Mucosa of descending colon (tissue), 3 donors: ENCODE measurements at regions not wholly inside any gene's neighbourhood (a gene's known extent, or its start where the extent isn't known, plus 50 kb on each side); places are given as distances from the start of the nearest gene placed in this dataset.
"Not testable (repeated sequence)": the region's sequence is repeated elsewhere in the genome, so short reads cannot be mapped to it uniquely, and the experiment has no call there.

Source experiments
- ATAC-seq: fragments of 200-7000 bp; cut with Tn5 transposase; one replicate; pipeline ENCODE4 v1.9.1; 2020; ENCODE audit warnings: mild to moderate bottlenecking, moderate library complexity
- DNase-seq, 3 donors: peaks; one replicate each; pipeline ENCODE4 v3.0.0-alpha.2; 2020
- H3K36me3 ChIP-seq: fragments of 200-600 bp; one replicate; pipeline ENCODE4 v1.8.0; 2021; ENCODE audit warnings: low read depth, mild to moderate bottlenecking
- H3K4me1 ChIP-seq: fragments of 200-600 bp; one replicate; pipeline ENCODE4 v1.8.0; 2021; ENCODE audit warnings: low read depth, mild to moderate bottlenecking
- H3K4me3 ChIP-seq: fragments of 200-600 bp; one replicate; pipeline ENCODE4 v1.8.0; 2021; ENCODE audit warnings: mild to moderate bottlenecking
- H3K9me3 ChIP-seq: fragments of 200-600 bp; one replicate; pipeline ENCODE4 v1.8.0; 2021; ENCODE audit warnings: mild to moderate bottlenecking
- intact Hi-C, 2 donors: fragments of 100-400 bp; cut with DNase I in 1 of 2; cut with micrococcal nuclease in 1 of 2; formaldehyde crosslinking; loops; one replicate each; pipeline versions ENCODE4 v1.11.0 to v1.11.1; 2022; cut with DNase I, micrococcal nuclease
- TF ChIP-seq, protein P1 (sequence below): fragments of 200-600 bp; IDR thresholded peaks from one replicate; pipeline ENCODE4 v1.8.0; 2022; ENCODE audit warnings: antibody characterized with exemption, mild to moderate bottlenecking
- donor health status: DM: no; HTN: no; CAD: no; lungs with moderate emphysema.
- donor health status: DM: no; HTN: no; CAD: no.
- donor health status: DM: no; HTN: yes; CAD: no.

DNA sequence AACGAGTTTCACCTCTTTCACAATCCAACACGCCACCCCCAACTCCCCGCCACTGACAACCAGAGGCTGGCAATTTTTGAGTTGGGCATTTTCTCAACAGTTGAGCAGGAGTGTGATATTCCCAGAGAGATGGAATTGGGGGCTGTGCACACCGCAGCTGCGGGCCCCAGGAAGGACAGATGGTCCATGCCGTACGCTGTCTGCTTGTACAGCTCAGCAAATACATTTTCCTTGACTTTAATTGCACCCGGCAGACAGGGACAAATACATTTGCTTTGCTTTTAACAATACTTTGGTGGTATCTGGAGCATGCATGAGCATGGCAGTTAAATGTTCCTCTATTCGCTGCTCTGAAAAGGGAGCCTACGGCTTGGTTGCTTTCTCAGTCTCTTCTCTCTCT lies 354.2 kb upstream of the DPP6 start:
- DNase-seq (no peak), ATAC-seq (no peak)
- Histone ChIP-seq H3K36me3 (no peaks in the 10 kb centered on the region), H3K9me3 (no peaks in the 10 kb centered on the region), H3K4me1 (no peaks in the 10 kb centered on the region), H3K4me3 (no peak overlapping the region)
- intact Hi-C loops = no loop called here
- TF ChIP-seq, protein P1, sequence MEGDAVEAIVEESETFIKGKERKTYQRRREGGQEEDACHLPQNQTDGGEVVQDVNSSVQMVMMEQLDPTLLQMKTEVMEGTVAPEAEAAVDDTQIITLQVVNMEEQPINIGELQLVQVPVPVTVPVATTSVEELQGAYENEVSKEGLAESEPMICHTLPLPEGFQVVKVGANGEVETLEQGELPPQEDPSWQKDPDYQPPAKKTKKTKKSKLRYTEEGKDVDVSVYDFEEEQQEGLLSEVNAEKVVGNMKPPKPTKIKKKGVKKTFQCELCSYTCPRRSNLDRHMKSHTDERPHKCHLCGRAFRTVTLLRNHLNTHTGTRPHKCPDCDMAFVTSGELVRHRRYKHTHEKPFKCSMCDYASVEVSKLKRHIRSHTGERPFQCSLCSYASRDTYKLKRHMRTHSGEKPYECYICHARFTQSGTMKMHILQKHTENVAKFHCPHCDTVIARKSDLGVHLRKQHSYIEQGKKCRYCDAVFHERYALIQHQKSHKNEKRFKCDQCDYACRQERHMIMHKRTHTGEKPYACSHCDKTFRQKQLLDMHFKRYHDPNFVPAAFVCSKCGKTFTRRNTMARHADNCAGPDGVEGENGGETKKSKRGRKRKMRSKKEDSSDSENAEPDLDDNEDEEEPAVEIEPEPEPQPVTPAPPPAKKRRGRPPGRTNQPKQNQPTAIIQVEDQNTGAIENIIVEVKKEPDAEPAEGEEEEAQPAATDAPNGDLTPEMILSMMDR = no peak

DNA sequence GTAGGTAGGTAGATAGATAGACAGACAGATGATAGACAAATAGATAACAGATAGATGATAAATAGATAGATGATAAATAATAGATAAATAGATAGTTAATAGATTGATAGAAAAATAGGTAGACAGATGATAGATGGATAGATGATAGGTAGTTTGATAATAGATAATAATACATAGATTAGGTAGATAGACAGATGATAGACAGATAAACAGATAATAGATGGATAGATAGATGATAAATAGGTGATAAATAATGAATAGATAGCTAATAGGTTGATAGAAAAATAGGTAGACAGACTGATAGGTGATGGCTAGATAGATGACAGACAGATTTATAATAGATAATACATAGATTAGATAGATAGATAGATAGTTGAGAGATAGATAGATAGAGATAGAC lies 350.5 kb upstream of the DPP6 start:
- ATAC-seq = no peak
- intact Hi-C loops = no loop called here
- DNase-seq = no peak
- H3K4me3 ChIP-seq = no peak overlapping the region
- TF ChIP-seq, protein P1 = no peak
- H3K9me3 ChIP-seq = no peaks in the 10 kb centered on the region
- no peaks in the 10 kb centered on the region for H3K36me3 ChIP-seq
- H3K4me1 ChIP-seq = no peaks in the 10 kb centered on the region

DNA sequence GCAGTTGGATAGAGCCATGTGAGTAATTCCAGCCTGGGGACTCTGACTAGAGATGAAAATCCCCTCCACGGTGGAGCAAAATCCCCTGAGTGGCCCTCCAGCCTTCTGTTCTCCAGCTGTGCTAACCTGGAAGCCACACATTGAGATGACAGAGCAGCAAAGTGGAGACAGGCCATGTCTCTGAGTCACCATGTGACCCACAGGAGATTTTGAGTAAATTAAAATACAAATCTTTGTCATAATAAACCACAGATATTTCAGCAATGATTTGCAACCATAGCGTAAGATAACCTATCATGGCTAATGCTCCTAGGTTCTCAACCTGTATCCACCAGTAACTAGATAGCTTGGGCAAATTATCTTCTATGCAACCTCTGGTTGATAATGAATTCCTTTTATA lies 328.3 kb upstream of the DPP6 start:
- H3K4me3 ChIP-seq, H3K9me3 ChIP-seq, H3K36me3 ChIP-seq, intact Hi-C loops, ATAC-seq, H3K4me1 ChIP-seq, DNase-seq: not testable (repeated sequence)

DNA sequence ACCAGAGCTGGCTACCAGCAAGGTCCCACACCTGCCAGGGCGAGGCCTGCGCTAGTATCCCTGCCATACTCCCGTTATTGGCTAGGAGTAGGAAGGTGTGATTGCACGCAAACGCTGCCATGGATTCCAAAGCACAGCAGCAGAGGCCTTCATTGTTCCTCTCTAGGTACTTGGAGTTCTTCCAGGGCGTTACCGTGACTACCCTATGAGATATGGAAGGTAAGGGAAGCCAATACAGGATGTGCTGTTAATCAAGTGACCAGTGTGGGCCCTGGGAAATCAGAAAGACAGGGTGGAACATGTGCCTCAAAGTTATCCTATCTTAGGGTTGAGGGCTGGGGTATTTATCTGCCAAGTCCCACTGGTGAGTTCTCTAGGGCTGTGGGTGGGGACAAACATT lies 320.7 kb upstream of the DPP6 start:
- H3K4me1 ChIP-seq, H3K9me3 ChIP-seq, H3K4me3 ChIP-seq, ATAC-seq, intact Hi-C loops, H3K36me3 ChIP-seq, DNase-seq: not testable (repeated sequence)

DNA sequence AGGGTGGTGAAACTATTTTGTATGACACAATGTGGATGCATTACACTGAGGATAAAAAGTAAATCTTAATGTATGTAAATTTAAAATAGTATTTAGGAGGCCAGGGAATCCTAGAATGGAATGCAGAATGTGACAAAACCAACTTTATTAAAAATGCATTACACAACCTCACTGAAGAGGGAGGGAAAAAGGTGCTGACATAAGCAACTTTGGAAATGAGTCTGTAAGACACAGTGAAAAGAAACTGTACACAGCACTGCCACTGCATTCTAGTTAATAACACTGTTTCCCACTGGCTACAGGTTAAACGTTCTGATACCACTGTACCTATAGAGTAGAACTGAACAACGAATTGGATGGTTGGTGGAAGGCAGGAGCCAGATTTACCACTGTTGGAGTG lies 308.8 kb upstream of the DPP6 start:
- intact Hi-C loops, H3K4me3 ChIP-seq, H3K9me3 ChIP-seq, DNase-seq, ATAC-seq, H3K36me3 ChIP-seq, H3K4me1 ChIP-seq: not testable (repeated sequence)

DNA sequence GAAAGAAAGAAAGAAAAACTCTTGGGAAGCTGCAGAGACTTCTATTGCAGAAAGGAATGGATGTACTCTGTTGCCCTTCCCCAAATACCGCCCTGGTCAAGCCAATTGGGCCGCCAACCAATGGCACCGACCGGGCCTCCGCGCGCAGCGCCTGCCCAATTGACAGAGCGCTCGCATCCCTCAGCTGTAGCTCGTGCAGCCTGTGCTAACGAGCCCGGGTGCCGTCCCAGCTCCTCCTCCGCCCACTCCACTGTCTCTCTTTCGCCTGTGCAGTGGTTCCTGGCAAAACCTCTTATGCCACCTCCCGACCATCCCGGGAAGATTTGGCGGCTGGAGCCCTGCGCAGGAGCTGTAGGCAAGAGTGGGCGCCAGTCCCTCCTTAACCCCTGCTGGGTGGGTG lies 304.2 kb upstream of the DPP6 start:
- DNase-seq, ATAC-seq, H3K36me3 ChIP-seq, H3K4me3 ChIP-seq, intact Hi-C loops, H3K4me1 ChIP-seq, H3K9me3 ChIP-seq: not testable (repeated sequence)

DNA sequence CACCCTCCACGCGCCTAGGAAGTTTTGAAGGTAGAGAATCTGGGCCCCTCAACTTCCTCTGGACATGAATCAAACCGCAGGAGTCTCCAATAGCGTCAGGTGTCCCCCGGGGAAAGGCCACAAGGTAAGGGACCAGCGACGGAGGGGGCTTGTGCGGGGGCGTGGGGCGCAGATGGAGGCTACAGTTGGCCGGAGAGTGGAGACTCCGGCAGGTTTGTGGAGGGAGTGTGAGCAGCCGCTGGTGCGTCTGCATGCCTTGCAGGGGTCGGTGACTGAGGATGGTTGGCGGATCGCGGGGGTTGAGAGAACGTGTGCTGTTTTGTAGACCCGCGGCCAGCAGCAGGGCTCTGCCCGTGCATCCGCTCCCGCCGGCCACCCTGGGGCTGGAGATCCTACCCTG lies 303.3 kb upstream of the DPP6 start:
- intact Hi-C loops, H3K9me3 ChIP-seq, DNase-seq, H3K4me3 ChIP-seq, H3K4me1 ChIP-seq, H3K36me3 ChIP-seq, ATAC-seq: not testable (repeated sequence)

DNA sequence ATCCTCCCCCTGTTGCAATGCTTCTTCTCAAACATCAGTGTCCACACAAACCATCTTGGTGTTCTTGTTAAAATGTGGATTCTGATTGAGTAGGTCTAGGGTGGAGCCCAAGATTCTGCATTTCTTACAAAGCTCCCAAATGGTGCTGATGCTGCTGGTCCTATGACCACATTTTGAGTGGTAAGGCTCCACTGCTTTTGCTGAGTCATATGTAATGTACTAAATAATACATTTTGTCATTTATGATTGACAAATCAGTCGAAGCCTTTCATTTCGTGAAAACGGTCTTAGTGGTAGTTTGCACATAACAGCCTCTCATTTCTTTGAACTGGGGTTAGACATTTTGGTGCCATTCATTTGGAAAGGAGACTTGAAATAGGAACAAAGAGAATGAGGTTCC lies 286.3 kb upstream of the DPP6 start:
- intact Hi-C loops, DNase-seq, H3K36me3 ChIP-seq, H3K4me1 ChIP-seq, ATAC-seq, H3K9me3 ChIP-seq, H3K4me3 ChIP-seq: not testable (repeated sequence)

DNA sequence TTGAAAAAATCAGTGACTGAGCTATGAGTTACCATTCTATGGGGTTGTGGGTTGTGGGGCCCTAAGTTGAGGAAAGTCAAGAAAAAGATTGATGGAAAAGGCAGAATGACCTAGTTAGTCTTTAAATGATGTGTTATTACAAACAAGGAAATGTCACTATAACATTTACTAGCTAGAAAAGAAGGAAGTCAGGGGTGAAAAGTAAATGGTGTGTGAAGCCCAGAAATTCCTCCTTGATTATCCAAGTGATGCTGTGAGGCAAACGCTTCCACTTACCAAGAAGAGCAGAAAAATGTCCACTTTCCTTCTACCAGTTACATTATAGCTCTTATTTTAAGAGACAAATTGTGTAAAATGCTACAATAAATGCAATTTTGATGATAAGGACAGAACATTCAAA lies 285.3 kb upstream of the DPP6 start:
- H3K4me1 ChIP-seq, DNase-seq, ATAC-seq, H3K36me3 ChIP-seq, intact Hi-C loops, H3K4me3 ChIP-seq, H3K9me3 ChIP-seq: not testable (repeated sequence)
